Adrenal gland (tissue), 5 donors: ENCODE measurements at regions not wholly inside any gene's neighbourhood (a gene's known extent, or its start where the extent isn't known, plus 50 kb on each side); places are given as distances from the start of the nearest gene placed in this dataset.

Experiments used
- POLR2A ChIP-seq, 2 donors: fragments of 450-650 bp; IDR thresholded peaks; one replicate each; pipeline ENCODE4 v1.6.1; 2017; ENCODE audit warnings: antibody characterized with exemption in 2 of 2, mild to moderate bottlenecking in 2 of 2, moderate library complexity in 1 of 2
- TF ChIP-seq, protein P1 (sequence below), 6 experiments: fragments of 450-650 bp in 4 of 6; fragments of 200-600 bp in 2 of 6; sonication (generic) in 1 of 6; IDR thresholded peaks; 1 replicate in 5 of 6; 2 replicates in 1 of 6; pipeline versions ENCODE4 v1.5.1 to v1.8.0; 2016 to 2021; ENCODE audit warnings: antibody characterized with exemption in 6 of 6, mild to moderate bottlenecking in 2 of 6, moderate library complexity in 1 of 6
- donor health status: DM: no; HTN: no; CAD: no.

DNA sequence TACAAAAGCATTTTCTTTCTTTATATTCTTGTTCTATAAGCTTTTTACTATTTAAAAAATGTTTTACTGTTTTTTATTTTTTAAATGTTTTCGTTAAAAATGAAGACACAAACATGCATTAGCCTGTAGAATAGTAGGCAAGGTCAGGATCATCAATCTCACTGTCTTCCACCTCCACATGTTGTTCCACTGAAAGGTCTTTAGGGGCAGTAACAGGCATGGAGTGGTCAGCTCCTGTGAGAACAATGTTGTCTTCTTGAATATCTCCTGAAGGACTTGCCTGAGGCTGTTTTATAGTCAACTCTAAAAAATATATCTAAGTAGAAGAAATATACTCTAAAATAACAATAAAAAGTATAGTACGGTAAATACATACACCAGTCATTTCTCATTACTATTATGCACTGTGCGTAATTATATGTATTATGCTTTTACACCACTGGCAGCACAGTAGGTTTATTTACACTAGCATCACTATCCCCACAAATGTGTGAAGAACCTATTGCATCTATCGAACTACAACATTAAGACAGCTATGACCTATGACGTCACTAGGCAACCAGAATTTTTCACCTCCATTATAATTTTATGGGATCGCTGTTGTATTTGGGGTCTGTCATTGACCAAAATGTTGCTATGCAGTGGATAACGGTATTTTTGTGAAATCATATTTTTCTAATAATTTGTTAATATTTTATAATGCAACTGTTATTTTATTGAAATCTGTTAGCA is 764.3 kb downstream of the METTL4 start:
- TF ChIP-seq, protein P1, sequence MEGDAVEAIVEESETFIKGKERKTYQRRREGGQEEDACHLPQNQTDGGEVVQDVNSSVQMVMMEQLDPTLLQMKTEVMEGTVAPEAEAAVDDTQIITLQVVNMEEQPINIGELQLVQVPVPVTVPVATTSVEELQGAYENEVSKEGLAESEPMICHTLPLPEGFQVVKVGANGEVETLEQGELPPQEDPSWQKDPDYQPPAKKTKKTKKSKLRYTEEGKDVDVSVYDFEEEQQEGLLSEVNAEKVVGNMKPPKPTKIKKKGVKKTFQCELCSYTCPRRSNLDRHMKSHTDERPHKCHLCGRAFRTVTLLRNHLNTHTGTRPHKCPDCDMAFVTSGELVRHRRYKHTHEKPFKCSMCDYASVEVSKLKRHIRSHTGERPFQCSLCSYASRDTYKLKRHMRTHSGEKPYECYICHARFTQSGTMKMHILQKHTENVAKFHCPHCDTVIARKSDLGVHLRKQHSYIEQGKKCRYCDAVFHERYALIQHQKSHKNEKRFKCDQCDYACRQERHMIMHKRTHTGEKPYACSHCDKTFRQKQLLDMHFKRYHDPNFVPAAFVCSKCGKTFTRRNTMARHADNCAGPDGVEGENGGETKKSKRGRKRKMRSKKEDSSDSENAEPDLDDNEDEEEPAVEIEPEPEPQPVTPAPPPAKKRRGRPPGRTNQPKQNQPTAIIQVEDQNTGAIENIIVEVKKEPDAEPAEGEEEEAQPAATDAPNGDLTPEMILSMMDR (IDR thresholded peaks at IDR 0.05): no peak
- TF ChIP-seq POLR2A (IDR thresholded peaks at IDR 0.05): no peak
